ENCODE measurements at regions not wholly inside any gene's neighbourhood (a gene's known extent, or its start where the extent isn't known, plus 50 kb on each side); places are given as distances from the start of the nearest gene placed in this dataset.

DNA sequence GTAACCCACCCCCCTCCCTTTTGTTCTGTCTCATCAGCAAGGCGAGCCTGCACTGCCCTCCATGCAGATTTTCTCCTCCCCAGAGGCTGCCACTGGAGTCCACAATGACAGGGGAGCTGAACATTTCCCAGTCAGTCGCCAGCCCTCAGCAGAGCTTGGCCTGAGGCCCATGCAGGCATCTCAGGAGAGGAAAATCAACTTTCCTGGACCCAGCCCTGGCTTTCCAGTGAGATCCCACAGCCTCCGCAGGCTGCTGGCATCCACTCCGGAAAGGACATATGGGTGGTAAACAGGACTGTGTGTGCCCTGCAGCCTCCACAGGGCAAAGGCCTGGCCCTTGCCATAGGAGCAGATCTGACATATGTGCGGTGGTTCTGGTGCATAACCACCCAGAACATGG lies 253.8 kb downstream of the TNS1 start:
- CTCF ChIA-PET, result no interaction called here
- H3K4me1 ChIP-seq (ENCODE audit: control insufficient read depth in 2 of 2, insufficient read depth in 2 of 2, low read length in 2 of 2), result no peaks in the 10 kb centered on the region

DNA sequence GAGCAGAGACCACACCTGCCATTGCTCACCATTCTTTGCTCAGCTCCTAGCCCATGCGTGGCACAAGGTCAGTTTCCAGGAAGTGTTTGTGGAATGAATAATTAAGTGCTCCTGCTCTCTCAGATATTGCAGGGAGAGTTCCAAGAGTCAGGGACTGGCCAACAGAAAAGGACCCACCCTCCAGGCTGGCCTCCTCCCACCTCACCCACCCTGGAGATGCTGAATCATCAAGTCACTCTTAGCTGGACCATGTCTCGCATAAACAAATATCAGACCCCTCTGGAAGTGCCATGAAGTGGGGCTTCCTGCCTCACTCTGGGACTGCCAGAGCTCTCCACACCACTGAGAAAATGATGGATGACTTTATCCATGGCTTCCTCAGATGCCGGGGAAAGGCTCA lies 256.0 kb downstream of the TNS1 start:
- Histone ChIP-seq H3K9ac (ENCODE audit: low read length) (no peak overlapping the region), H3K36me3 (replicated peaks in 1 of 2; ENCODE audit: control extremely low read depth in 1 of 2, control insufficient read depth in 1 of 2, extremely low read depth in 1 of 2, insufficient read depth in 2 of 2, low read length in 1 of 2) (no peaks in the 10 kb centered on the region), H3K79me2 (ENCODE audit: control insufficient read depth, insufficient read depth, low read length) (no peaks in the 10 kb centered on the region), H2AFZ (ENCODE audit: insufficient read depth, low read depth, low read length, poor library complexity, severe bottlenecking) (no peak overlapping the region), H3K27me3 (replicated peaks in 1 of 4; ENCODE audit: control extremely low read depth in 1 of 4, control insufficient read depth in 3 of 4, insufficient read depth in 4 of 4, low read length in 3 of 4) (no peaks in the 10 kb centered on the region), H3K4me1 (ENCODE audit: control insufficient read depth in 2 of 2, insufficient read depth in 2 of 2, low read length in 2 of 2) (no peaks in the 10 kb centered on the region), H4K20me1 (ENCODE audit: control insufficient read depth, insufficient read depth, low read length, poor library complexity, severe bottlenecking) (no peaks in the 10 kb centered on the region), H3K4me2 (replicated peaks; ENCODE audit: low read depth, low read length, poor library complexity, severe bottlenecking) (no peak overlapping the region), H3K27ac (ENCODE audit: low read length in 2 of 2) (no peak overlapping the region), H3K9me3 (ENCODE audit: control extremely low read depth in 1 of 3, control insufficient read depth in 2 of 3, insufficient read depth in 1 of 3, low read length in 2 of 3) (peaks cover 0 to 4% (median 0%) of the 10 kb centered on the region in 3 donors), H3K4me3 (ENCODE audit: control extremely low read depth in 1 of 5, extremely low read depth in 1 of 5, insufficient read depth in 1 of 5, low read depth in 2 of 5, low read length in 4 of 5) (no peak overlapping the region)
- intact Hi-C loops (cut with micrococcal nuclease), result no loop called here
- Mint-ChIP-seq H3K9me3 (ENCODE audit: insufficient read depth) (no peaks in the 10 kb centered on the region), H3K27me3 (peaks cover 6% of the 10 kb centered on the region), H3K4me1 (peaks cover 7% of the 10 kb centered on the region), H3K4me3 (no peak overlapping the region), H3K27ac (no peak overlapping the region)
- TF ChIP-seq, protein P1, sequence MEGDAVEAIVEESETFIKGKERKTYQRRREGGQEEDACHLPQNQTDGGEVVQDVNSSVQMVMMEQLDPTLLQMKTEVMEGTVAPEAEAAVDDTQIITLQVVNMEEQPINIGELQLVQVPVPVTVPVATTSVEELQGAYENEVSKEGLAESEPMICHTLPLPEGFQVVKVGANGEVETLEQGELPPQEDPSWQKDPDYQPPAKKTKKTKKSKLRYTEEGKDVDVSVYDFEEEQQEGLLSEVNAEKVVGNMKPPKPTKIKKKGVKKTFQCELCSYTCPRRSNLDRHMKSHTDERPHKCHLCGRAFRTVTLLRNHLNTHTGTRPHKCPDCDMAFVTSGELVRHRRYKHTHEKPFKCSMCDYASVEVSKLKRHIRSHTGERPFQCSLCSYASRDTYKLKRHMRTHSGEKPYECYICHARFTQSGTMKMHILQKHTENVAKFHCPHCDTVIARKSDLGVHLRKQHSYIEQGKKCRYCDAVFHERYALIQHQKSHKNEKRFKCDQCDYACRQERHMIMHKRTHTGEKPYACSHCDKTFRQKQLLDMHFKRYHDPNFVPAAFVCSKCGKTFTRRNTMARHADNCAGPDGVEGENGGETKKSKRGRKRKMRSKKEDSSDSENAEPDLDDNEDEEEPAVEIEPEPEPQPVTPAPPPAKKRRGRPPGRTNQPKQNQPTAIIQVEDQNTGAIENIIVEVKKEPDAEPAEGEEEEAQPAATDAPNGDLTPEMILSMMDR (IDR thresholded peaks at IDR 0.05), result no peak
- TF ChIP-seq EZH2 (IDR thresholded peaks at IDR 0.05; ENCODE audit: borderline replicate concordance, insufficient read depth, low read depth, low read length, poor library complexity, severe bottlenecking), result no peak
- WGBS (ENCODE audit: insufficient coverage), result 97% methylated on average over 2 of the region's 3 CpGs
- no peak for ATAC-seq (ENCODE audit: low read depth)
- ChIA-PET POLR2A (no interaction called here), CTCF (interaction anchor here (1.4 kb wide), 1 partner anchor 9 kb away, joined by 4 read pairs; no protein-coding TSS in a partner anchor)
- no peak for DNase-seq

More for the DNA sequence above, 253.8 kb downstream of the TNS1 start:
- H3K27ac Mint-ChIP-seq, result no peak overlapping the region
- no peak overlapping the region for H3K4me3 ChIP-seq (ENCODE audit: control extremely low read depth in 1 of 5, extremely low read depth in 1 of 5, insufficient read depth in 1 of 5, low read depth in 2 of 5, low read length in 4 of 5)
- no peak for DNase-seq
- H3K79me2 ChIP-seq (ENCODE audit: control insufficient read depth, insufficient read depth, low read length), result no peaks in the 10 kb centered on the region
- no peak overlapping the region for H3K27ac ChIP-seq (ENCODE audit: low read length in 2 of 2)
- H3K4me1 Mint-ChIP-seq, result no peaks in the 10 kb centered on the region
- POLR2A ChIA-PET, result no interaction called here
- H3K9me3 ChIP-seq (ENCODE audit: control extremely low read depth in 1 of 3, control insufficient read depth in 2 of 3, insufficient read depth in 1 of 3, low read length in 2 of 3), result peaks cover 0 to 4% (median 0%) of the 10 kb centered on the region in 3 donors
- H3K9ac ChIP-seq (ENCODE audit: low read length), result no peak overlapping the region
- TF ChIP-seq EZH2 (IDR thresholded peaks at IDR 0.05; ENCODE audit: borderline replicate concordance, insufficient read depth, low read depth, low read length, poor library complexity, severe bottlenecking), result no peak
- TF ChIP-seq, protein P1 (IDR thresholded peaks at IDR 0.05), result no peak
- H3K4me2 ChIP-seq (replicated peaks; ENCODE audit: low read depth, low read length, poor library complexity, severe bottlenecking), result no peak overlapping the region
- H3K27me3 ChIP-seq (replicated peaks in 1 of 4; ENCODE audit: control extremely low read depth in 1 of 4, control insufficient read depth in 3 of 4, insufficient read depth in 4 of 4, low read length in 3 of 4), result peaks cover 0 to 6% (median 0%) of the 10 kb centered on the region in 4 experiments
- intact Hi-C loops (cut with micrococcal nuclease), result no loop called here
- peaks cover 12% of the 10 kb centered on the region for H3K27me3 Mint-ChIP-seq
- H4K20me1 ChIP-seq (ENCODE audit: control insufficient read depth, insufficient read depth, low read length, poor library complexity, severe bottlenecking), result no peaks in the 10 kb centered on the region
- H3K36me3 ChIP-seq (replicated peaks in 1 of 2; ENCODE audit: control extremely low read depth in 1 of 2, control insufficient read depth in 1 of 2, extremely low read depth in 1 of 2, insufficient read depth in 2 of 2, low read length in 1 of 2), result no peaks in the 10 kb centered on the region
- no peak for ATAC-seq (ENCODE audit: low read depth)
- 65% methylated on average over 5 of the region's 5 CpGs for WGBS (ENCODE audit: insufficient coverage)
- no peaks in the 10 kb centered on the region for H3K9me3 Mint-ChIP-seq (ENCODE audit: insufficient read depth)
- no peak overlapping the region for H3K4me3 Mint-ChIP-seq
- no peak overlapping the region for H2AFZ ChIP-seq (ENCODE audit: insufficient read depth, low read depth, low read length, poor library complexity, severe bottlenecking)
